HFF-Myc (cell line): ENCODE measurements at regions not wholly inside any gene's neighbourhood (a gene's known extent, or its start where the extent isn't known, plus 50 kb on each side); places are given as distances from the start of the nearest gene placed in this dataset.

Source experiments
- DNase-seq: peaks from one replicate; pipeline ENCODE4 v3.0.0-alpha.2; 2011; ENCODE audit warnings: low read depth; ENCODE audit errors: extremely low read depth
- H3K4me3 ChIP-seq: replicated peaks from 2 replicates; pipeline ENCODE4 v1.5.1; 2011; ENCODE audit warnings: low read depth, mild to moderate bottlenecking, control low read depth, low read length
- TF ChIP-seq, protein P1 (sequence below): IDR thresholded peaks from 2 replicates; pipeline ENCODE4 v1.5.1; 2012; ENCODE audit warnings: mild to moderate bottlenecking, low read depth, low read length, control low read depth; ENCODE audit errors: missing control alignments

- no peak overlapping the region for H3K4me3 ChIP-seq
- TF ChIP-seq, protein P1, sequence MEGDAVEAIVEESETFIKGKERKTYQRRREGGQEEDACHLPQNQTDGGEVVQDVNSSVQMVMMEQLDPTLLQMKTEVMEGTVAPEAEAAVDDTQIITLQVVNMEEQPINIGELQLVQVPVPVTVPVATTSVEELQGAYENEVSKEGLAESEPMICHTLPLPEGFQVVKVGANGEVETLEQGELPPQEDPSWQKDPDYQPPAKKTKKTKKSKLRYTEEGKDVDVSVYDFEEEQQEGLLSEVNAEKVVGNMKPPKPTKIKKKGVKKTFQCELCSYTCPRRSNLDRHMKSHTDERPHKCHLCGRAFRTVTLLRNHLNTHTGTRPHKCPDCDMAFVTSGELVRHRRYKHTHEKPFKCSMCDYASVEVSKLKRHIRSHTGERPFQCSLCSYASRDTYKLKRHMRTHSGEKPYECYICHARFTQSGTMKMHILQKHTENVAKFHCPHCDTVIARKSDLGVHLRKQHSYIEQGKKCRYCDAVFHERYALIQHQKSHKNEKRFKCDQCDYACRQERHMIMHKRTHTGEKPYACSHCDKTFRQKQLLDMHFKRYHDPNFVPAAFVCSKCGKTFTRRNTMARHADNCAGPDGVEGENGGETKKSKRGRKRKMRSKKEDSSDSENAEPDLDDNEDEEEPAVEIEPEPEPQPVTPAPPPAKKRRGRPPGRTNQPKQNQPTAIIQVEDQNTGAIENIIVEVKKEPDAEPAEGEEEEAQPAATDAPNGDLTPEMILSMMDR: no peak
- DNase-seq: no peak
Observed at GRCh38 chr6:28655164-28655563, 129.5 kb downstream of the GPX5 start.

GRCh38 chr6:28656715-28657114 is 131.0 kb downstream of the GPX5 start:
- TF ChIP-seq, protein P1: no peak
- DNase-seq: no peak
- no peak overlapping the region for H3K4me3 ChIP-seq

GRCh38 chr6:28657381-28657768 is 131.7 kb downstream of the GPX5 start:
- no peak for DNase-seq
- H3K4me3 ChIP-seq: peak overlapping the region; percentile 33
- TF ChIP-seq, protein P1: no peak

DNA sequence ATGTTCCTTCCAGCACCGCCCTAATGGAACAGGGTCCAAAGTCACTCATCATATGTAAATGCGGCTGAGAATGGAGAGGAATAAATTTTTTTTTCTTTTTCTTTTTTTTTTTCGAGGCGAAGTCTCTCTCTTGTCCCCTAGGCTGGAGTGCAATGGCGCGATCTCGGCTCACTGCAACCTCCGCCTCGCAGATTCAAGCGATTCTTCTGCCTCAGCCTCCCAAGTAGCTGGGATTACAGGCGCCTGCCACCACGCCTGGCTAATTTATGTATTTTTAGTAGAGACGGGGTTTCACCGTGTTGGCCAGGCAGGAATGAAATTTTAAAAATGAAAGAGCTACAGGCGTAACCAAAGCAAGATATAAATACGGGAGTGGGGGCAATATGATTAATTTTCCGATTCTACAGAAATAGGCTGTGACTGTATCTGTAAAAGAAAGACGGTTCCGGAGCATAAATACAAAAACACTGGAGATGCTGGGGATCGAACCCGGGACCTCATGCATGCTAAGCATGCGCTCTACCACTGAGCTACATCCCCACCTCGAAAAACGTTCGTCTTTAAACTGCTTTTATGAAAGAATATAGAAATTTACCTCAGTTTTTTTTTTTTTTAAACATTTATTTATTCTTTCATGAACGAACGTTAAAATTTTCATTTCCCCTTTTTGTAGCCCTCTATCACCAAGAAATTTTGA is 132.2 kb downstream of the GPX5 start:
- DNase-seq: peak; percentile 36
- peak overlapping the region; percentile 40 for H3K4me3 ChIP-seq

DNA sequence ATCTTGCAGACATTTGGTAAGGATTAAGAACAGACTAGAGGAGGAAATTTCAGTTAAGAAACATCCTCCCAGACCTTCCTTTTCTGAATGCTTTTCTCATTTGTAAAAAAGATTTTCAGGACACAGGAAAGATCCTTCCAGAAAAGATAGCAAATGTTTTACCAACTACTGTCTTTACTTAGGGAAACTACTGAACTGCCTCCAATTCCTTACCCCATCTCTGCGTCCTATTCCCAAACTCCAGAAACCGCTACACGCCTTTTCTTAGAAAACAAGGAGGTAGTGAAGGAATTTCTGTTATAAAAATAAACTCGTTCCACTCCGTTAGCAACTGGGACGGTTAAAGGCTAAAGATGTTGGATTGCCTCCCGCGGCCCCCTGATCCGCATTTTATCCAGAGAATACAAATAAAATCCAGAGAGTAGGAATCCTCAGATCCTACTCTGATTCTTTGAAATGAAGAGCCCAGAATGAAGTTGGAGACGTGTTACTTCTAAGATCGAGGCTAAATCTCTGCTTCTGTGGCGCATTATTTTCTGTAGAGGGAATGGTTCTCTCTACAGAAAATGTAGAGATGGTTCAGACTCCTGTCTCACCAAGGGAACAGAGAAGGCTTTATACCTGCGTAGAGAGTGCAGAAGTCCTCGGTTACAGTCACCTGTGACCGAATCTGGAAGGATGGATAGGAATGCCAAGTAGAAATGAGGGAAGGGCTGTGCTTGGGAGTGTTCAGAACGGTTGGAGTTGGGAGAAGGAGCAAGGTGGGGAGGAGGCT is 133.0 kb downstream of the GPX5 start:
- DNase-seq: no peak

More for the DNA sequence above, 132.2 kb downstream of the GPX5 start:
- TF ChIP-seq, protein P1: no peak

DNA sequence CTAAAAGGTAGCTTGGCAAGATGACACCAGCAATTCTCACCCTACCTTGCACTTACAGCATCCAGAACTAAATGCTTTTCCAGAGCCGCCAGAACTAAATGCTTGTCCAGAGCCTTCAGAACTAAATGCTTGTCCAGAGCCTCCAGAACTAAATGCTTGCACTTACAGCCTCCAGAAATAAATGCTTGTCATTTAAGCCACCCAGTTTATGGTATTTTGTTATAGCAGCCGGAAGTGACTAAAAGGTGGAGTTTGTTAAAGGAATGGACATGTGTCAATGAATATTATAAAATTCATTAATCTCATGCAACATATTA is 133.5 kb downstream of the GPX5 start:
- peak overlapping the region; percentile 40 for H3K4me3 ChIP-seq
- TF ChIP-seq, protein P1: no peak
- no peak for DNase-seq

More for the DNA sequence above, 133.0 kb downstream of the GPX5 start:
- TF ChIP-seq, protein P1: no peak
- H3K4me3 ChIP-seq: peak overlapping the region; percentile 40
